Mesendoderm (in vitro differentiated cells): ENCODE measurements at regions not wholly inside any gene's neighbourhood (a gene's known extent, or its start where the extent isn't known, plus 50 kb on each side); places are given as distances from the start of the nearest gene placed in this dataset.

Experiments
- DNase-seq: peaks from one replicate; pipeline ENCODE4 v3.0.0; 2013
- H2AK5ac ChIP-seq: 2 replicates; pipeline ENCODE4 v1.6.1; 2013; ENCODE audit warnings: low read length, inconsistent platforms
- H2BK120ac ChIP-seq: 2 replicates; pipeline ENCODE4 v1.6.1; 2013; ENCODE audit warnings: low read depth, mild to moderate bottlenecking, low read length, moderate library complexity, mixed read lengths
- H2BK15ac ChIP-seq: replicated peaks from 2 replicates; pipeline ENCODE4 v1.6.1; 2013; ENCODE audit warnings: low read depth, mild to moderate bottlenecking, moderate library complexity
- H2BK5ac ChIP-seq: 2 replicates; pipeline ENCODE4 v1.6.1; 2013; ENCODE audit warnings: low read length, inconsistent platforms
- H3K18ac ChIP-seq: 2 replicates; pipeline ENCODE4 v1.6.1; 2013; ENCODE audit warnings: mild to moderate bottlenecking, low read length, mixed read lengths
- H3K23ac ChIP-seq: one replicate; pipeline ENCODE4 v1.6.1; 2013; ENCODE audit warnings: low read length
- H3K27ac ChIP-seq: 2 replicates; pipeline ENCODE4 v1.5.1; 2013; ENCODE audit warnings: low read depth, mild to moderate bottlenecking, inconsistent platforms, low read length, moderate library complexity
- H3K27me3 ChIP-seq: 2 replicates; pipeline ENCODE4 v1.6.1; 2013; ENCODE audit warnings: low read length, control low read depth, mild to moderate bottlenecking, inconsistent platforms; ENCODE audit not compliant: insufficient read depth, poor library complexity
- H3K36me3 ChIP-seq: 2 replicates; pipeline ENCODE4 v1.6.1; 2013; ENCODE audit warnings: low read length, inconsistent platforms; ENCODE audit not compliant: control insufficient read depth, insufficient read depth
- H3K4ac ChIP-seq: one replicate; pipeline ENCODE4 v1.6.1; 2013; ENCODE audit warnings: low read depth, mild to moderate bottlenecking, low read length, moderate library complexity
- H3K4me1 ChIP-seq: 2 replicates; pipeline ENCODE4 v1.6.1; 2013; ENCODE audit warnings: low read depth, low read length, inconsistent platforms; ENCODE audit not compliant: control insufficient read depth
- H3K4me2 ChIP-seq: 2 replicates; pipeline ENCODE4 v1.6.1; 2013; ENCODE audit warnings: low read length
- H3K4me3 ChIP-seq: 2 replicates; pipeline ENCODE4 v1.5.1; 2013; ENCODE audit warnings: mild to moderate bottlenecking, low read length
- H3K56ac ChIP-seq: one replicate; pipeline ENCODE4 v1.6.1; 2013; ENCODE audit warnings: low read length
- H3K79me1 ChIP-seq: 2 replicates; pipeline ENCODE4 v1.6.1; 2013; ENCODE audit warnings: low read length, inconsistent platforms
- H3K79me2 ChIP-seq: 2 replicates; pipeline ENCODE4 v1.6.1; 2013; ENCODE audit warnings: mild to moderate bottlenecking, low read length; ENCODE audit not compliant: control insufficient read depth, insufficient read depth
- H3K9ac ChIP-seq: 2 replicates; pipeline ENCODE4 v1.6.1; 2013; ENCODE audit warnings: low read length, inconsistent platforms
- H4K5ac ChIP-seq: one replicate; pipeline ENCODE4 v1.6.1; 2013; ENCODE audit warnings: low read length
- H4K8ac ChIP-seq: one replicate; pipeline ENCODE4 v1.6.1; 2013; ENCODE audit warnings: low read depth, mild to moderate bottlenecking, control low read depth, low read length, moderate library complexity
- WGBS: extraction: QIAGEN DNeasy Blood & Tissue Kit; methylation state at CpG from one replicate; pipeline ENCODE4 v1.1.7; 2013; ENCODE audit warnings: low lambda C conversion rate, missing lambda C conversion rate; ENCODE audit not compliant: insufficient coverage; ENCODE audit errors: extremely low coverage; 5-methylcytosine and 5-hydroxymethylcytosine counted together

GRCh38 chr12:3950714-3951320, 77.6 kb upstream of the PARP11 start:
- H3K4me2 ChIP-seq, result no peak overlapping the region
- no peak overlapping the region for H2BK5ac ChIP-seq
- no peak overlapping the region for H3K23ac ChIP-seq
- H3K4me3 ChIP-seq, result no peak overlapping the region
- no peak overlapping the region for H3K56ac ChIP-seq
- H3K36me3 ChIP-seq, result no peaks in the 10 kb centered on the region
- H3K4me1 ChIP-seq, result no peaks in the 10 kb centered on the region
- no peaks in the 10 kb centered on the region for H3K27me3 ChIP-seq
- H2BK120ac ChIP-seq, result no peak overlapping the region
- no peak overlapping the region for H3K9ac ChIP-seq
- H3K18ac ChIP-seq, result no peak overlapping the region
- no peak overlapping the region for H3K4ac ChIP-seq
- H3K79me1 ChIP-seq, result no peaks in the 10 kb centered on the region
- no peak overlapping the region for H2AK5ac ChIP-seq
- H2BK15ac ChIP-seq, result no peak overlapping the region
- WGBS, result no CpG with 5 or more reads among the region's 7 CpGs
- H4K5ac ChIP-seq, result no peak overlapping the region
- H3K27ac ChIP-seq, result no peak overlapping the region
- H4K8ac ChIP-seq, result no peak overlapping the region
- no peak for DNase-seq
- H3K79me2 ChIP-seq, result no peaks in the 10 kb centered on the region

- H3K56ac ChIP-seq, result no peak overlapping the region
- no peak overlapping the region for H2BK5ac ChIP-seq
- no peak overlapping the region for H3K4me3 ChIP-seq
- H3K4ac ChIP-seq, result no peak overlapping the region
- no peak overlapping the region for H2AK5ac ChIP-seq
- H3K23ac ChIP-seq, result no peak overlapping the region
- H3K27me3 ChIP-seq, result no peaks in the 10 kb centered on the region
- no peak overlapping the region for H3K4me2 ChIP-seq
- DNase-seq, result no peak
- no peak overlapping the region for H2BK15ac ChIP-seq
- H3K79me1 ChIP-seq, result no peaks in the 10 kb centered on the region
- H3K27ac ChIP-seq, result no peak overlapping the region
- no peak overlapping the region for H4K5ac ChIP-seq
- H3K79me2 ChIP-seq, result no peaks in the 10 kb centered on the region
- peaks cover 8% of the 10 kb centered on the region for H3K4me1 ChIP-seq
- no CpG with 5 or more reads among the region's 5 CpGs for WGBS
- no peak overlapping the region for H2BK120ac ChIP-seq
- H4K8ac ChIP-seq, result no peak overlapping the region
- no peaks in the 10 kb centered on the region for H3K36me3 ChIP-seq
- H3K18ac ChIP-seq, result no peak overlapping the region
- H3K9ac ChIP-seq, result no peak overlapping the region
Measured at GRCh38 chr12:3947781-3948180, 74.6 kb upstream of the PARP11 start.

GRCh38 chr12:3945671-3946070, 72.5 kb upstream of the PARP11 start:
- no peak overlapping the region for H3K4ac ChIP-seq
- no peak overlapping the region for H3K4me3 ChIP-seq
- peaks cover 8% of the 10 kb centered on the region for H3K4me1 ChIP-seq
- H2AK5ac ChIP-seq, result no peak overlapping the region
- no peak overlapping the region for H2BK15ac ChIP-seq
- no peak overlapping the region for H3K4me2 ChIP-seq
- no peak overlapping the region for H3K27ac ChIP-seq
- H4K8ac ChIP-seq, result no peak overlapping the region
- no peak overlapping the region for H4K5ac ChIP-seq
- H3K9ac ChIP-seq, result no peak overlapping the region
- H3K56ac ChIP-seq, result no peak overlapping the region
- H3K36me3 ChIP-seq, result no peaks in the 10 kb centered on the region
- H2BK5ac ChIP-seq, result no peak overlapping the region
- no peaks in the 10 kb centered on the region for H3K79me1 ChIP-seq
- WGBS, result no CpG with 5 or more reads among the region's 3 CpGs
- H3K23ac ChIP-seq, result no peak overlapping the region
- H3K18ac ChIP-seq, result peak overlapping the region; percentile 30
- no peaks in the 10 kb centered on the region for H3K79me2 ChIP-seq
- no peaks in the 10 kb centered on the region for H3K27me3 ChIP-seq
- peak; percentile 36 for DNase-seq
- H2BK120ac ChIP-seq, result no peak overlapping the region

DNA sequence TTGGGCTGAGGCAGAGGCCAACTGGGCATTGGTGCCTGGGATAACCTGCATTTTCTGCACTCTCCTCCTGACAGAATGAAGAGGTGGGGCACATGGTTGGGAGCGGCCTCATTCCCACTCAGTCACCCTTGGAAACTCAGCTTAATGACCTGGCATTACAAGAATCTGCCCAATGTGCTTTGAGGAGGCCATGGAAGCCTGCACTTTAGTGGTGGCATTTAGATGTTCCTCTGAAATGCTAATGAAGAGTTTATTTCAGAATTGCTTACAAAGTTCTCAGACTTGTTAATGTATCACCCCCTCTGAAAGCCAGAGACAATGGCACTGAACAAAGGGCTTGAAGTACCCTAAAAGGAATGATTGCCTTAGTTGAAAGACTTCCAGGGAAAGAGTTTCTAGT, 71.4 kb upstream of the PARP11 start:
- Histone ChIP-seq H3K4me1 (peaks cover 8% of the 10 kb centered on the region), H3K9ac (no peak overlapping the region), H3K18ac (no peak overlapping the region), H4K5ac (no peak overlapping the region), H2AK5ac (no peak overlapping the region), H3K4me3 (no peak overlapping the region), H3K27me3 (no peaks in the 10 kb centered on the region), H3K23ac (no peak overlapping the region), H2BK5ac (no peak overlapping the region), H2BK15ac (no peak overlapping the region), H4K8ac (no peak overlapping the region), H3K4me2 (no peak overlapping the region), H3K79me1 (no peaks in the 10 kb centered on the region), H3K36me3 (no peaks in the 10 kb centered on the region), H2BK120ac (no peak overlapping the region), H3K27ac (peak overlapping the region; percentile 53), H3K56ac (no peak overlapping the region), H3K4ac (no peak overlapping the region), H3K79me2 (no peaks in the 10 kb centered on the region)
- peak; percentile 92 for DNase-seq
- no CpG with 5 or more reads among the region's 1 CpG for WGBS

GRCh38 chr12:3938042-3938544, 64.9 kb upstream of the PARP11 start:
- Histone ChIP-seq H3K56ac (no peak overlapping the region), H3K23ac (no peak overlapping the region), H3K36me3 (no peaks in the 10 kb centered on the region), H3K27ac (no peak overlapping the region), H3K9ac (no peak overlapping the region), H3K4me3 (no peak overlapping the region), H2BK15ac (no peak overlapping the region), H3K4me2 (no peak overlapping the region), H2AK5ac (no peak overlapping the region), H3K27me3 (no peaks in the 10 kb centered on the region), H3K79me2 (no peaks in the 10 kb centered on the region), H4K5ac (no peak overlapping the region), H3K18ac (no peak overlapping the region), H3K4me1 (no peaks in the 10 kb centered on the region), H3K4ac (no peak overlapping the region), H2BK120ac (no peak overlapping the region), H3K79me1 (no peaks in the 10 kb centered on the region), H2BK5ac (no peak overlapping the region), H4K8ac (no peak overlapping the region)
- no peak for DNase-seq
- no CpG with 5 or more reads among the region's 3 CpGs for WGBS

DNA sequence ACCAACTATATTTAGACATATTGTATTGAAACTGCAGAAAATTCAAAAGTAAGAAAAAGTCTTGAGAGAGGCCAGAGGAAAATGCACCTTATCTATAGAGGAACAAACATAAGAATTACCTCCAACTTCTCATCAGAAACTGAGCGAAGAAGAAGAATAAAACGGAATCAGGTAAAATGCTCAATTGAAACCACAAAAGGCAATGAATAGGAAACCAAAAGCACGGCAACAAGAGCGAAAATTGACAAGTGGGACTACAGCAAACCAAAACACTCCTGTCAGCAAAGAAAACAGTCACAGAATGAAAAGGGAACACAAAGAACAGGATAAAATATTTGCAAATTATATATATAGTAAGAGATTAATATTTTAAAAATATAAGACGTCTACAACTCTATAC, 61.9 kb upstream of the PARP11 start:
- DNase-seq, result no peak

More for the DNA sequence above, 61.9 kb upstream of the PARP11 start:
- WGBS, result no CpG with 5 or more reads among the region's 5 CpGs
- Histone ChIP-seq H3K4ac (no peak overlapping the region), H3K79me2 (no peaks in the 10 kb centered on the region), H3K4me1 (peaks cover 4% of the 10 kb centered on the region), H2BK120ac (no peak overlapping the region), H2BK15ac (no peak overlapping the region), H4K5ac (no peak overlapping the region), H3K79me1 (no peaks in the 10 kb centered on the region), H3K18ac (no peak overlapping the region), H3K36me3 (no peaks in the 10 kb centered on the region), H2BK5ac (no peak overlapping the region), H3K9ac (no peak overlapping the region), H2AK5ac (no peak overlapping the region), H3K23ac (no peak overlapping the region), H3K56ac (no peak overlapping the region), H3K4me2 (no peak overlapping the region), H3K27me3 (no peaks in the 10 kb centered on the region), H3K27ac (no peak overlapping the region), H3K4me3 (no peak overlapping the region), H4K8ac (no peak overlapping the region)
